ENCODE measurements at regions not wholly inside any gene's neighbourhood (a gene's known extent, or its start where the extent isn't known, plus 50 kb on each side); places are given as distances from the start of the nearest gene placed in this dataset.

DNA sequence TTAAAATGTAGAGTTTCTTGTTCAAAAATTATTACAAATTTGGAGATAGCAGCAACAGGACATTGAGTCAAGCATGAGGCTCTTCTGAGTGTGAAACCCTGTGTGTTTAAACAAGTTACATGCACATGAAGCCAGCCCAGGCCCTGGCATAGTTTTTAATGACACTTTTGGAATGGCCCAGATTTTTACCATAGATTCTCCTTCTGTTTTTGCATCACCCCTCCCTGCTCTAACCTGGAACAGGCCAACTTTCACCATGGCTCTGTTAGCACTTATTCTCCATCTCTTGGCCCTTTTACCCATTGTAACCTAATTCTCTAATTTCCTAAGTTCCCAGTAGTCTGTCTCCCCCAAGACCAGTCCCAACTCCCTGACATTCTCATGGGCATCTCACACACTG lies 63.1 kb upstream of the PRSS23 start:
- DNase-seq (ENCODE audit: low spot score): no peak
- no peak overlapping the region for H3K4me2 ChIP-seq (ENCODE audit: low read length)
- no peaks in the 10 kb centered on the region for H3K9me2 ChIP-seq (ENCODE audit: insufficient read depth, low read length)
- TF ChIP-seq EZH2phosphoT487 (IDR thresholded peaks at IDR 0.05; ENCODE audit: borderline replicate concordance, low read depth, low read length): no peak
- TF ChIP-seq, protein P1, sequence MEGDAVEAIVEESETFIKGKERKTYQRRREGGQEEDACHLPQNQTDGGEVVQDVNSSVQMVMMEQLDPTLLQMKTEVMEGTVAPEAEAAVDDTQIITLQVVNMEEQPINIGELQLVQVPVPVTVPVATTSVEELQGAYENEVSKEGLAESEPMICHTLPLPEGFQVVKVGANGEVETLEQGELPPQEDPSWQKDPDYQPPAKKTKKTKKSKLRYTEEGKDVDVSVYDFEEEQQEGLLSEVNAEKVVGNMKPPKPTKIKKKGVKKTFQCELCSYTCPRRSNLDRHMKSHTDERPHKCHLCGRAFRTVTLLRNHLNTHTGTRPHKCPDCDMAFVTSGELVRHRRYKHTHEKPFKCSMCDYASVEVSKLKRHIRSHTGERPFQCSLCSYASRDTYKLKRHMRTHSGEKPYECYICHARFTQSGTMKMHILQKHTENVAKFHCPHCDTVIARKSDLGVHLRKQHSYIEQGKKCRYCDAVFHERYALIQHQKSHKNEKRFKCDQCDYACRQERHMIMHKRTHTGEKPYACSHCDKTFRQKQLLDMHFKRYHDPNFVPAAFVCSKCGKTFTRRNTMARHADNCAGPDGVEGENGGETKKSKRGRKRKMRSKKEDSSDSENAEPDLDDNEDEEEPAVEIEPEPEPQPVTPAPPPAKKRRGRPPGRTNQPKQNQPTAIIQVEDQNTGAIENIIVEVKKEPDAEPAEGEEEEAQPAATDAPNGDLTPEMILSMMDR (conservative IDR thresholded peaks at IDR 0.05; ENCODE audit: low read length): no peak
- no peaks in the 10 kb centered on the region for H3K36me3 ChIP-seq (ENCODE audit: insufficient read depth, low read length)
- intact Hi-C loops (cut with micrococcal nuclease; ENCODE audit: unreplicated experiment): no loop called here
- H4K20me1 ChIP-seq (ENCODE audit: insufficient read depth, low read length): no peaks in the 10 kb centered on the region
- no peak overlapping the region for H3K27ac ChIP-seq (ENCODE audit: low read depth, low read length, poor library complexity, severe bottlenecking)
- H3K9me3 ChIP-seq (ENCODE audit: low read length): no peaks in the 10 kb centered on the region
- no peak overlapping the region for H2AFZ ChIP-seq (ENCODE audit: low read length)
- no TSS peak for BruUV-seq (replicated peaks)
- H3K4me1 ChIP-seq (ENCODE audit: insufficient read depth, low read length, poor library complexity, severe bottlenecking): no peaks in the 10 kb centered on the region
- H3K79me2 ChIP-seq (ENCODE audit: insufficient read depth, low read depth, low read length): no peaks in the 10 kb centered on the region
- POLR2A ChIA-PET: interaction anchor here (0.8 kb wide), 1 partner anchor 11 kb away, joined by 5 read pairs; no protein-coding TSS in a partner anchor
- CTCF ChIA-PET (ENCODE audit: unreplicated experiment): no interaction called here
- no peak overlapping the region for H3K4me3 ChIP-seq (ENCODE audit: low read depth, low read length, poor library complexity, severe bottlenecking)

DNA sequence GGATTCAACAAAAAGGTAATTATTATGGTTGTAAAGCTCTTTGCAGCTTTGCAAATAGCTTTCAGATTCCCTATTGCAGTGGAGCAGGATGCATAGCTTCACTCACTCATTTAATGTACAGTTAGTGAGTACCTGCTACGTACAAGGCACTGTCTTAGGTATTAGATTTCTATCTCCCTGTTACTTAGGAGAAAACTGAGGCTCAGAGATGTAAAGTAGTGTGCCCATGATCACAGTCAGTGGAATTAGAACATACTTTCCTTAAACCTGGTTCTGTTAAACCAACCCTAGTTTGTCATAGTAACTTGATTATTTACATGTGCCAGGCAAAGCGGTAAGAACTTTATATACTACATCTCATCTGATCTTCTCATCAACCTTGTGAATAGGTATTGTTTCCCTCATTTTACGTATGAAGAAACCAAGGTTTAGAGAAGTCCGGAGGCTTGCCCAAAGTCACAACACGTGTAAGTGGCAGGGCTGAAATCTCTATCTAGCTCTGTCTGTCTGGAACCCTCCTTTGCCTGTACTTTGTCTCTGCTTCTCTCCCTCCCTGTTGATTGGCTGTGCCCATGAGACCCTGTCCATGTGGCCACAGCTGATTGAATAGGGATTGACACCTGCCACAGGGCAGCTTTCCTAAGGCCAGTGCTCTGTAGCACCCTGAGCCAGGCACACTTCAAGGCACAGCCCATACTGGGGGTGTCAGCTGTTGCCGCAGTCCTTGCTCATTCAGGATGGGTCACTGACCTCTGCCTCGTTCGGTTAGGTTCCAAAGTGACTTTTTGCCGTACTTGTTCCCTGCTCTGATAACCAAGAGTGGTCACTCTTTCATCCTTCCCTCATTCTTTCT lies 63.8 kb upstream of the PRSS23 start:
- CTCF ChIA-PET (ENCODE audit: unreplicated experiment): no interaction called here
- no TSS peak for BruUV-seq (replicated peaks)

More for the DNA sequence above, 63.8 kb upstream of the PRSS23 start:
- no peaks in the 10 kb centered on the region for H4K20me1 ChIP-seq (ENCODE audit: insufficient read depth, low read length)
- no peaks in the 10 kb centered on the region for H3K4me1 ChIP-seq (ENCODE audit: insufficient read depth, low read length, poor library complexity, severe bottlenecking)
- no peak overlapping the region for H3K27ac ChIP-seq (ENCODE audit: low read depth, low read length, poor library complexity, severe bottlenecking)
- DNase-seq (ENCODE audit: low spot score): no peak
- H3K9me2 ChIP-seq (ENCODE audit: insufficient read depth, low read length): no peaks in the 10 kb centered on the region
- POLR2A ChIA-PET: no interaction called here
- no peak overlapping the region for H3K4me2 ChIP-seq (ENCODE audit: low read length)
- TF ChIP-seq EZH2phosphoT487 (IDR thresholded peaks at IDR 0.05; ENCODE audit: borderline replicate concordance, low read depth, low read length): no peak
- TF ChIP-seq, protein P1 (conservative IDR thresholded peaks at IDR 0.05; ENCODE audit: low read length): no peak
- H3K4me3 ChIP-seq (ENCODE audit: low read depth, low read length, poor library complexity, severe bottlenecking): no peak overlapping the region
- no peaks in the 10 kb centered on the region for H3K79me2 ChIP-seq (ENCODE audit: insufficient read depth, low read depth, low read length)
- H3K9me3 ChIP-seq (ENCODE audit: low read length): no peaks in the 10 kb centered on the region
- H3K36me3 ChIP-seq (ENCODE audit: insufficient read depth, low read length): no peaks in the 10 kb centered on the region
- intact Hi-C loops (cut with micrococcal nuclease; ENCODE audit: unreplicated experiment): no loop called here
- no peak overlapping the region for H2AFZ ChIP-seq (ENCODE audit: low read length)

Measured in OCI-LY7 (cell line).